ENCODE measurements at regions not wholly inside any gene's neighbourhood (a gene's known extent, or its start where the extent isn't known, plus 50 kb on each side); places are given as distances from the start of the nearest gene placed in this dataset.
A peak's percentile ranks its signal among the peaks of the same experiment; 100 is the strongest.
"Not testable (repeated sequence)": the region's sequence is repeated elsewhere in the genome, so short reads cannot be mapped to it uniquely, and the experiment has no call there.

DNA sequence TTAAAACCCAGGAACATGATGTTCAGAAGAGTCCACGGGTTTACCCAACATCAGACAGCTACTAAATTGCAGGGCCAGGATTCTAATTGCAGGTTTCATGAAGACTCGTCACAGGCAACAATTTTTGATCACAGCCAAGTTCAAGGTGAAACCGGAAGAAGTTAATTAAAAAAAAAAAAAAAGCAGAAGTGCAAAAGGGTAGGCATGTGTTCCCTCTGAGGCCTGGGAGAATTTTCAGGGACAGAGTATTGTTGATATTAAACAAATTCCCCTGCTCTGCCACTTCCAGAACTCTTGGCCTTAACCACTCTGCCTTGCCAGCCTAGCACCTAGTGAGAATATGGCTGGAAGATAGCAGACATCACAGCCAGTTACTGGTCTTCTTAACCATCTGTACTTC is 99.4 kb upstream of the TRIB2 start:
- DNase-seq (ENCODE audit: insufficient read length, low spot score) (no peak), FAIRE-seq (no peak)

DNA sequence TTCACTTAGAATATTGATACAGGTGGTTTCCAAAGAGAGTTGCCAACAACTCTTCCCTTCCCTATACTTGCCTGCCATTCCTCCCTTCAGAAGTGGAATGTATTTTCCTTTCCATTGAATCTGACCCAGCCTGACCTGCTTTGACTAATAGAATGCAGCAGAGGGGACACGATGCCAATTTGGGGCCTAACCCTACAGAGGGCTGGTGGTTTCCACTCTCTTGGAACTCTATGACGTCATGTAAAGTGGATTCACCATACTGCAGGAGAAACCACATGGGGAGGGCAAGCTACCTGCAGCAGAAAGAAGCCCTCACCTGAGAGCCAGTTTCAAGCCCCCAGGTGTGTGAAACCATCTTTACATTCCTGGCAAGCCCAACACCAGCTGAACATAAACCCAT is 98.9 kb upstream of the TRIB2 start:
- no peak for FAIRE-seq

DNA sequence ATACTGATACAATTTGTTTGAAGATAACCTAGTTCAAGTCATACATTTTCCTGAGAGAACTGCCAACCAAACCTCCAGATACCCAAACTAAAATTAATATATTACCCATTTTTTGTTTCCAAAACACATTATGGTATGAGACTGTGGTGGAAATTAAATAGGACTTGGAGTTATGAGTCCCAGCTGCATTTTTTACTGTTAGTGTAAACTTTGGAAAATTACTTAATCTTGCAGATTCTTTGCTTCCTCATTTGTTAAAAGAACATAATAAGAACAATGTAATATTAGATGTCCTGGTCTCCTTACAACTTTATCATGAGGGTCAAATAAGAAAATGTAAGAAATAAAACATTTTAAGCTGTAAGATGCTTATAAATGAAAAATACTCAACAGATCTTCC is 98.2 kb upstream of the TRIB2 start:
- no peak for DNase-seq (ENCODE audit: insufficient read length, low spot score)

More for the DNA sequence above, 98.9 kb upstream of the TRIB2 start:
- DNase-seq (ENCODE audit: insufficient read length, low spot score), result no peak

DNA sequence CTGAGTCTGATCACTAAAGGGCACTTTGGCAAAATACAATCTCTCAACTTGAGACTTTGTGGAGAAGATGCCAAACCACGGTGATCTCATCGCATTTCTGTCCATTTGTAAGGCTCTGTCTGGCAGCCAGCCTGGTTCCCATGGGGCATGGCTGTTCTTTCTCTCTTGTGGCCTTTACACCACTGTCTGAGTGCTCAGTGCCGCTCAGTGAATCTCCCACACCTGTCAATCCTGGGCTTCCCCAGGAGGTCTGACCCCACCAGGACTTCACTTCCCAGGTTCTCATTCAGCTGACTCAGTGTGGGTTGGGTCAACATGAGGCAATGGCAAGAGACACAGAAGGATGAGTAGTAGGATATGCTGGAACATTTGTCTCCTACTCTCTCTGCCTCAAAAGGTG is 96.8 kb upstream of the TRIB2 start:
- DNase-seq (ENCODE audit: insufficient read length, low spot score), result peak; percentile 27
- FAIRE-seq, result no peak

More for the DNA sequence above, 98.2 kb upstream of the TRIB2 start:
- FAIRE-seq, result no peak

DNA sequence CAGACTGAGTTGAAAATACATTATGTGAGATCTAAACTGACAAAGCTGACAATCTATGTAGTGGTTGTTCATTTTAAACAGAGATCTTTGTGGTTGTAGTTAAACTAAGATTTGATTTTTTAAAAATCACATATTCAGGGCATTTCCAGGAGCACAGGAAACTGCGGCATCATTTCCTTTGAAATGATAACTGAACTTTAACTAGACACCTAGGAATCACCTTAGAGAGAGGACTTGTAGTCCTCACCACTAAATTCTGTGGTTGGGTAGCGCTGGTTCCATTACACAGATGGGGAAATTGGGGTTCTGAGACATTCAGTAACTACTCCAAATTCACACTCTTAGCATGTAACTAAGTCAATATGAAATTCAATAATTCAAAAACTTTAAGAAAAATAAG is 96.0 kb upstream of the TRIB2 start:
- DNase-seq (ENCODE audit: insufficient read length, low spot score) (no peak), FAIRE-seq (no peak)

DNA sequence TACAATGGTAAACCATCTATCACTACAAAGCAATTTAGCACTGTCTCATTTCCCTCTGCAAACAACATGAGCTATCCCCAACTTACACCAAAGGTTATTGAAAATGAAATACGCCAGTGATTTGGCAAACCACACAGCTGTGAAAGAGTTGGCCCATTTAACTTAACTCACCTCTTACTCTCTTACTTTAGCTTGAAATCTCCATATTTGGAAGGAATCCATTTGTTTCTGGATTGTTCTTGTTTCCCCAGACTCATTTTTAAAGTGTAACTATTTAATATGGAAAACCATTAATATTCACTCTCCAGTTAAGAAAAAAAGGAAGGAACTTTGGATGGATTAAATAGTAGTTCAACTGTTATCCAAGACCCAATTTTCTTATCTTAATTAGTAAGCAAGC is 93.7 kb upstream of the TRIB2 start:
- FAIRE-seq (no peak), DNase-seq (ENCODE audit: insufficient read length, low spot score) (no peak)

DNA sequence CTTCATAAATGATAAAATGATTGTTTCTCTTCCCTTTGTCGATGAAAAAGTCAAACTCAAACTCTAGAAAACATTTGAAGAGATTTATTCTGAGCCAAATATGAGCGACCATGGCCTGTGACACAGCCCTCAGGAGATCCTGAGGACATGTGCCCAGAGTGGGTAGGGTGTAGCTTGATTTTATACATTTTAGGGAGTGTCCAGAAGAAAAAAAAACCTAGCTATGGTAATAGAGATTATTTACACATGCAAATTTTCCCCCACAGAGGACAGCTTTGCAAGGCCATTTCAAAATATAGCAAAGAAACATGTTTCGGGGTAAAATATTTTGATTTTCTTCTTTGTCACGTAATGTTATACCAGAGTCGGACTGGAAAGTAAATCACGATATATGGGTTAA is 92.4 kb upstream of the TRIB2 start:
- no peak for FAIRE-seq

DNA sequence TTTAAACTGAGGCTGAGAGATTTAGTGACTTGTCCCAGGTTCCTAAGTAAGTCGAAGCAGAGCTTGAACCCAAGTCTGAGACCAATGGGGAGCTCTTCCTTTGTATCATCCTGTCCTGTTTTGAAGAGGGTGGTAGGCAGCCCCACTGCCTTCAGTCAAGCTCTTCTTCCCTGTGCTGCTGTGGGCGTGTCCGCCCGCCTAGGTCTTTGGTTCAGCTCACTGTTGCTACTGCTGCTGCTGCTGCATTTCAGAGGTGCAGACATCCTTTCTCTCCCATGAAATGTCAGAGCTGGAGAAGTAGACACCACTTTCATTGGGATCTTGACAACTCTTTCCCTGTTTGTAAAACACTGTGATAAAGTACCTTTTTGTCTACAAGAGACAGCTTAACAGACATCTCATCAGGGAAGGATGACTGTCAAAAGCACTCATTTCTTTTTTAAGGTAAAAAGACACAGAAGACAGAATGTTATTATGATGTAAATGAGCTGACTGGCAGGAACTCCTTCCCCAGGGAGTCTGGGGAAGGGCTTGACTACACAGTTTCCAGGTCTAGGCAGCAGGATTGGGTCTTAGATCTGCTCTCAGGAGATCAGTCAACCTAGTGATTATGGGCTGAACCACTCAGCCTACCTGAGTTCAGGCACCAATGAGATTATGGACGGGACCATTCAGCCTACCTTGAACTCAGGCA is 91.7 kb upstream of the TRIB2 start:
- DNase-seq (ENCODE audit: insufficient read length, low spot score) (no peak), FAIRE-seq (no peak)

More for the DNA sequence above, 92.4 kb upstream of the TRIB2 start:
- no peak for DNase-seq (ENCODE audit: insufficient read length, low spot score)

DNA sequence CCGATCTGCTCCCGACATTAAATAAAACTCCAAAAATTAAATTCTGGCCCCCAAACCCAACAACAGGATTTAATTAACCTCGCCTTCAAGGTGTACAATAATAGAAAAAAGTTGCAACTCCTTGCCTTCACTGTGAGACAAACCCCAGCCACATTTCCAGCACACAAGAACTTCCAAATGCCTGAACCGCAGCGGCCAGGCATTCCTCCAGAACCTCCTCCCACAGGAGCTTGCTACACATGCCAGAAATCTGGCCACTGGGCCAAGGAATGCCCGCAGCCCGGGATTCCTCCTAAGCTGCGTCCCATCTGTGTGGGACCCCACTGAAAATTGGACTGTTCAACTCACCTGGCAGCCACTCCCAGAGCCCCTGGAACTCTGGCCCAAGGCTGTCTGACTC is 88.2 kb upstream of the TRIB2 start:
- DNase-seq (ENCODE audit: insufficient read length, low spot score); FAIRE-seq: not testable (repeated sequence)

DNA sequence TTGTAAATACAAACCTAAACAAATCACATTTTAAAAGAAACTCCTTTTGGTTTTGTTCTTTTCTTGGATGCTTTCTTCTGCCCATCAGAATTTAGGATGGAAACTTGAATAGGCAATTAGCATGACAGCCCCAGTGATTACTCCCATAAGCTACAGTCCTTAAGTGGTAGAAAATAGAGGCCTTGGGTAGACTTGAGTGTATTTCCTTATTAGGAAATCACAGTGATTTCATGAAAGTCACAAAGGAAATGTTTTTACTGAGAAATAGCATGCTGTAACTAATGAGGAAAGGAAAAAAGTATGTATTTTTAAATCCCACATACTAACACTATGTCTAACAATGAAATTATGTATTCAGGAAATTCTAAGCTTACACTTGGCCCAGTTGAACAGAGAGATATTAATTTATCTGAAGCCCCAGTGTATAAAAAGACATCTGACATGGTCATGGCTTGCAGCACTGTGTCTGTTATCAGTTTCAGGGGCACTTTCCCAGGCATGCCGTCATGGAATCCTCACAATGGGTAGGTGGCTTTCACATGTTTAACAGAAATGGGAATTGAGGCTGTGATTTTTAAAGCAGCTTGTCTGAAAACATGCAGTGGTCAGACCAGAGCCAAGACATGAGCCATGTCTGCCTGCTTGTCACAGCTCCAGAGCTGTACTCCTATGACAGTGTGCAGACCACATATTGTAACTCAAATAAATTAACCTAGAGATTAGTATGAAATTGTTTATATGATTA is 79.7 kb upstream of the TRIB2 start:
- FAIRE-seq, result no peak
- DNase-seq (ENCODE audit: insufficient read length, low spot score), result no peak

DNA sequence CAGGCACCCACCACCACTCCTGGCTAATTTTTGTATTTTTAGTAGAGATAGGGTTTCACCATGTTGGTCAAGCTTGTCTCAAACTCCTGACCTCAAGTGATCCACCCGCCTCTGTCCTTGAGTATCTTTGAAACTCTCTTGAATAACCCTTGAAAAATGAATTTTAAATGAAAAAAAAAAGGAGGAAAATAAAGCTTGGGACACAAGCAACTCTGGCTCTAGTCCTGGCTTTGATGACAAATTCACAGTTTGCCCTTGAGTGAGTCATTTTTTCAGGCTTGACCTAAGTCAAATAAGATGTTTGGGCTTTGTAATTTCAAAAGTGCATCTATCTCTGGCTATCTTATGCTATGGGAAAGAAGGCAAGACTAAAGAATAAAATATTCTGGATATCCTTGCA is 79.0 kb upstream of the TRIB2 start:
- DNase-seq (ENCODE audit: insufficient read length, low spot score), result no peak
- no peak for FAIRE-seq

DNA sequence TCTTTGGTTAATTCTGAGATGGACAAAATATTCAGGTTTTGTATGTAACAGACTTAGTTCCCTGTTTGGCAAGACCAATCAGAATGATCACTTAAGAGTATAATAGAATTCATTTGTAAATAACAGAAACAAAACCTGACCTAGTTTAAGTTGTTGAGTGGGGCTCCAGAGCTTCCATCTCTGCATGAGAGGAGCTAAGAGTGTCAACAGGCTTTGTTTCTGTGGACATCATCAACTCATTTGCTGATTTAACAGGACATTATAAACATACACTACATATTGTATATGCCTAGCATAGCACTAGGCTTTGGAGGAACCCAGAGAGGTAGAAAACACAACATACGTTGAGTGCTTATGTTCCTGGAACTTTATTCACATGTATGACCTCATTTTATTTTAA is 75.3 kb upstream of the TRIB2 start:
- FAIRE-seq, result no peak
- no peak for DNase-seq (ENCODE audit: insufficient read length, low spot score)

DNA sequence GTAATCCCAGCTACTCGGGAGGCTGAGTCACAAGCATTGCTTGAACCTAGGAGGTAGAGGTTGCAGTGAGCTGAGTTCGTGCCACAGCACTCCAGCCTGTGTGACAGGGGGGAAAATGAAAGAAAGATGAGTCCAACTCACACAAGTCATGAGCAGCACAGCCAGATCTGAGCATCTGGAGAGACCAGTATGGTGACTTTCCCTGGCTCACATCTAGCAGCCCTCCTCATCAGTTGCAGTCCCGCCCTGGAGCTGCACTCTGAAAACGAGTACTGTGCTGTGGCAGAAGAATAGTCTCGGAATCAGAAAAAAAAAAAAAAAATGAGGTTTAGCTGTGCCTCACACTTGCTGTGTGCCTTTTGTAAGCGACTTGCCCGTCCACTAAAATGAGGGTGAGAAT is 74.4 kb upstream of the TRIB2 start:
- FAIRE-seq, result no peak
- no peak for DNase-seq (ENCODE audit: insufficient read length, low spot score)

DNA sequence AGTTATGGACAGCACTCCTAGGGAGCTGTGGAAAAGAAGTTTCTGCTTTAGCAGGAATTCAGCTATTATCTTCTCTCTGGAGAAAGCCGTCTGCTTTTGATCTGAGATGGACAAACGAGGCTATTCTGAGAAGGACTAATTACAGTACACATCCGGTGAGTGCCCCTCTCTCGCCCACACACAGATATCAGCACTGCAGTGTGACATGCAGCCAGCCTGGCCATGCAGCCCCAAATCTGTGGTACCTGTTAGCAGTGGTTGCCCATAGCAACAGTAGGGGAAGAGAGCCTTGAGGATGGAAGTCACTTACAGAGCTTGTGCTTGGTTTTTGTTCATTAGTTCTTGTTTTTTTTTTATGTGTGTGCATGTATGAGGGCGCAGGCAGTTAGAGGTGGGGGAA is 73.9 kb upstream of the TRIB2 start:
- DNase-seq (ENCODE audit: insufficient read length, low spot score) (no peak), FAIRE-seq (no peak)

DNA sequence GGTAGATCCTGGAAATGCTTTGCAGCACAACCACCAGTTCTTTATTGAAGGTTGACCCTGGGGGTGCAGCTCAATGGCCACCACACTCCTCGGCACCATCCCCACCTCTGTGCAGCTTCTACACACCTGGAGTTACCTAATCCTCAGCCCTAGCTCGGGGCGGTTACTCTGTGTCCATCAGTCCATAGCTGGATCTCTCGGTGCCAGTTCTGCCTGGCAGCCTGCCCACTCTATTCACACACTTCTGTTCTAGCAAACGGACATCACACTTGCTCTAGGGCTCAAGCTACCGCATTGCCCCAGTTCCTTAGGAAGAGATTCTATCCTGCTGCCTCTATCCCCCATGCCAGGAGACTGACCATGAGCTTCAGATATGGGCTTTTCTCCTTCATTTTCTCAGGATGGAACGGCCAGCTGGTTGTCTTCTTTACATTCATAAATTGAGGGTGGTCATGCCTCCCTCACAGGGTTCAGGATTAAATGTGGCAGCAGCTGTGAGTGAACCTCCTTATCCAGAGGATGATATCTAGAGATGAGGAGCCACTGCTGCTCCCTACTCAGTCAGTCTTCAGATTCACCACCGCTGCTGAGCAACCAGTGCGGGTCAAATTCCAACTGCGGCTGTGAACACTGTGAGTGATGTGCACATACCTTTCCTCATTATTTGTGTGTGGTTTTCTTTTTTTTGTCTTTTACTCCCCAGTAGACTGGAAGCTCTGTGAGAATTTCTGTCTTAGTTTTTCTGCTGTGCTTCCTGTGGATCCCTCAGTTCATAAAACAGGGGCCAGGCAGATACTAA is 66.9 kb upstream of the TRIB2 start:
- DNase-seq (ENCODE audit: insufficient read length, low spot score) (no peak), FAIRE-seq (no peak)

DNA sequence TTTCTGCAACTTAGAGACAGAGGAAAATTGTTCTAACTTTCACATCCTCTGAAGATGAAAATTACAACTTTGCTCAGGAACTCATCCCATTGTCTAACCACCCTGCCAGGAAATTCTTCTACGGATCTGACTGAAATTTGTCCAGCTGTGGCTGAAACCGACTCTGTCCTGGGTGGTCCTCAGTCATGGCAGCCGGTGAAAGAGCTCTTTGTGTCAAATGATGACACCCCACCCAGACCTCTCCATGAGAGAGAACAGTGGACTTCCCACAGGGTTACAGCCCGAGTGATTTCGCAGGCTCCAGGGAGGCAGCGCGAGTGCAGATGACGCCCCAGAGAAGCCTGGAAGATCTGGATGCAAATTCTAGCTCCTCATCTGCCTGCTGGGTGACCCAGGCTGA is 65.1 kb upstream of the TRIB2 start:
- DNase-seq (ENCODE audit: insufficient read length, low spot score) (no peak), FAIRE-seq (no peak)

DNA sequence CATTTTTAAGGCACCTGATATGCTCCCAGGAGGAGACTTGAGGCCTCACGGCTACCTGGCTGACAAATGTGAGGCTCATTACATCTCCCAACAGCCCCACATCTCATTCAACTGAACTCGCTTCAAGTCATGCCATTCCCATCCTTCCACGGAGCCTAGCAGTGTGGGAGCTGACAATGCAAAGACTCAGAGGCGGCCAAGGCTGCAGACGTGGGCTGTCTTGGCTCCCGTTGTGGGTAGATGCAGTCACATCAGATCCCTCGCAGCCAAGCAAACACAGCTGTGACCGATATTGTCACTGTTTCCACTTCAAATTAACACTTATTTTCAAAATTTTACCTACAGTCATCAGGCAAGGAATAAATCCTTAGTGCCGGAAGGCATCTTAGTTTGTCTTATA is 64.0 kb upstream of the TRIB2 start:
- FAIRE-seq (no peak), DNase-seq (ENCODE audit: insufficient read length, low spot score) (no peak)

DNA sequence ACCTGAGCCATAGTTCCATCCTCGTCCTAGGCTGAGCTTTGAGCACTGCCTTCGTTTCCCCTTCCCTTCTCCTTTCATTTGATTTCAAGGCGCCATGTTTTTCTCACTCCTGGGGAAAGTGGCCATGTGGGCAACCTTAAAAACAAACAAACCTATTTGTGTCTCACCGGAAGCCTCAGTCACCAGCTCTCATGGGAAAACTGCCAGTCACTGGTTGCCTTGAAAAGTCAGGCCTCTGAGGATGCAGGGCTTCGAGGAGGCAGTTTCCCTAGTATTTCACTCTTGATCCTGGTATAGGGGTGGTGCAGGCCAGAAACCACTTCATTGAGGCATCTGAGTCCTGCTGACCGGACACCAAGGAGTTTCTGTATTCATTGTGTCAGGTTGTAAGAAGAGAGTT is 59.2 kb upstream of the TRIB2 start:
- DNase-seq (ENCODE audit: insufficient read length, low spot score) (no peak), FAIRE-seq (no peak)

DNA sequence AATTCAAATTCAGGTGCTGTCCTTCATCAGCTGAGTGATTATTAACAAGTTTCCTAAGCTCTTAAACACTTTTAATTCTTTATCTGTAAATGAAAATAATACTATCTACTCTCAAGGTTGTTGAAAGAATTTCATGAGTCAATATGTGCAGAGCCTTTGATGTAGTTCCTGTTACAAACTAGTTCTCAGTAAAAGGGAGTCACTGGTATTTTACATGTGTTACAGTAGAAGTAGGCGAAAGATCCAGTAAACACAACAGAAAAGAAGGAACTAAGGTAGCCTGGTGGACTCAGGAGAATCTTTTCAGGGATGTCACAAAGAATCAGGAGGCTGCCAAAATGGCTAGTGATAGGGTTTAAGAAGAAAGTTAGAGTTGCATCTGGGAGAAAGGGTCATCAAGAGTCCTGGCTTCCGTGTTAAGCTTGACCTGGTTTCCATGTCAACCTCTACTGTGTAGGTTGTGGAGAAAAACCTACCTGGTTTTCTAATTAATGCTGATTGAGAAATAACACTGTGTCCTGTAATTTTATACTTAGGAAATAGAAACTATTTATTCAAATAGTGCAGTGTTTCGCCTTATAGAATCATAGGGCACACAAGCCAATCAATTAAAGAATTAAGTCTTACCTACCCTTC is 58.3 kb upstream of the TRIB2 start:
- no peak for DNase-seq (ENCODE audit: insufficient read length, low spot score)
- no peak for FAIRE-seq

DNA sequence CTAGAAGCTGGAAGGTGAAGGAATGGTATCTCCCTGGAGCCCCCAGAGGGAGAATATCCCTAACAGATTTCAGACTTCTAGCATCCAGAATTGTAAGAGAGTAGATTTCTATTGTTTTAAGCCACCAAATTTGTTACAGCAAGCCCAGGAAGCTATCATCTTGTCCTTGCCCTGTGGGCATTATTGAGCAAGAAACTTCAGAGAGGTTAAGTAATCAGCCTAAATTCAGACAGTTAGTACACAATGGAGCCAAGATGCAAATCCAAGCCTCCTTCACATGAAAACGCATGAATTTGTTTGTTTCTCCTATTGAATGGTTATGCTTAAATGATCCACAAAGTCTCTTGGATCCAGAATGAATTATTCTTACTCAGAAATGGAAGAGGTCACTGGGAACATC is 55.2 kb upstream of the TRIB2 start:
- no peak for DNase-seq (ENCODE audit: insufficient read length, low spot score)
- FAIRE-seq, result no peak

DNA sequence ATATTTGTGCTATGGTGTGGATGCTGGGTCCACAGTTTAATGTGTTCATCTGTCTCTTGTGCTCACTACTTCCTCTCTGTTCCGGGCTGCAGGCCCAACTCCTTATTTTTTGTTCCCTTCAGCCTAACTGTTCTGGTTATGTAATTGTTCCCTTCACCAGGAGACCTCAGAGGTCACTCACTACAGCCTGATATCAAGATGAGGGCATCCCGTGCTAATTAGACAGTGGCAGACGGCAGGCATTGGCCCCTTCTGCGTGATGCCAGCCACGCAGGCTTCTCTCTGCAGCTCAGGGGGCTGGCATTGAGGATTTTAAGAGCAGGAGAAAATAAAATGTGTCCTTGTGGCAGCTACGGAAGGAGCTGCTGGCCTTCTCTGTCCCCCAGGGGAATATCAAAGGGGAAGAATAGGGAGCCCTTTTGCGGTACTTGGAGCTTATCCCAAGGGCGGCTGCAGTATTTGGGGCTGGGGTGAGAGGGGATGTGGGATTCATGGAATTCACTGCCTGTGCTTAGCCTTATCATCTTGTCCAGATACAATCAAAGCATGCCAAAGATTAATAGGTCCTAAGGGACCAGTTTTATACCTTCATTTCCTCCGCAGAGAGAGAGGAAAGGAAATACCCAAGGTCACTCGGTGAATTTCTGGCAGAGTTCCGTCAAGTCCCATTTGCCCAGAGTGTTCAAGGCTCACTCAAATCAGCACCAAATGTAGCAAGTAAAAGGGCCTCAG is 53.3 kb upstream of the TRIB2 start:
- FAIRE-seq, result no peak

More for the DNA sequence above, 53.3 kb upstream of the TRIB2 start:
- no peak for DNase-seq (ENCODE audit: insufficient read length, low spot score)
